Naive thymus-derived CD4-positive, alpha-beta T cell (primary cell): ENCODE measurements at regions not wholly inside any gene's neighbourhood (a gene's known extent, or its start where the extent isn't known, plus 50 kb on each side); places are given as distances from the start of the nearest gene placed in this dataset.
"Not testable (repeated sequence)": the region's sequence is repeated elsewhere in the genome, so short reads cannot be mapped to it uniquely, and the experiment has no call there.

ENCODE experiments used
- ATAC-seq: fragments of 150-1000 bp; cut with Tn5 transposase; 2 replicates; pipeline ENCODE4 v1.10.0; 2021; ENCODE audit warnings: mild to moderate bottlenecking, moderate library complexity
- CTCF ChIA-PET: fragments of 350-600 bp; sonication (Branson Sonifier 250); formaldehyde crosslinking; loops from one replicate; lab custom pipeline; 2021; ENCODE audit warnings: antibody characterized with exemption; lab: Charles Lee
- POLR2A ChIA-PET: fragments of 350-600 bp; sonication (Branson Sonifier 250); formaldehyde crosslinking; loops from one replicate; lab custom pipeline; 2021; ENCODE audit warnings: antibody characterized with exemption, inconsistent platforms; lab: Charles Lee
- DNase-seq, 9 donors: peaks; one replicate each; pipeline versions ENCODE4 v3.0.0 to v3.0.0-alpha.2; 2020 to 2022; ENCODE audit warnings: mixed read lengths in 1 of 9
- H3K27ac ChIP-seq: one replicate; pipeline ENCODE4 v1.7.0; 2013; ENCODE audit warnings: mild to moderate bottlenecking, low read depth, low read length, moderate library complexity
- H3K27me3 ChIP-seq, 2 donors: one replicate each; pipeline ENCODE4 v1.7.0; 2013; ENCODE audit warnings: low read length in 2 of 2, mild to moderate bottlenecking in 2 of 2, moderate library complexity in 2 of 2; ENCODE audit not compliant: control insufficient read depth in 2 of 2, insufficient read depth in 2 of 2
- H3K36me3 ChIP-seq, 3 experiments: 1 replicate in 2 of 3; 2 replicates in 1 of 3; pipeline ENCODE4 v1.7.0; 2013; ENCODE audit warnings: low read length in 3 of 3, mild to moderate bottlenecking in 3 of 3, moderate library complexity in 1 of 3; ENCODE audit not compliant: insufficient read depth in 3 of 3, control insufficient read depth in 2 of 3
- H3K4me1 ChIP-seq, 2 donors: one replicate each; pipeline ENCODE4 v1.7.0; 2013; ENCODE audit warnings: low read length in 2 of 2, mild to moderate bottlenecking in 2 of 2, moderate library complexity in 1 of 2; ENCODE audit not compliant: control insufficient read depth in 2 of 2, insufficient read depth in 2 of 2
- H3K4me3 ChIP-seq: 2 replicates; pipeline ENCODE4 v1.7.0; 2013; ENCODE audit warnings: mild to moderate bottlenecking, low read length
- H3K9me3 ChIP-seq, 3 experiments: 1 replicate in 2 of 3; 2 replicates in 1 of 3; pipeline ENCODE4 v1.7.0; 2013; ENCODE audit warnings: low read length in 3 of 3; ENCODE audit not compliant: control insufficient read depth in 2 of 3
- H3K27ac Mint-ChIP-seq, 9 donors: one replicate each; pipeline ENCODE4 v1.8.0; 2020 to 2022; ENCODE audit warnings: mixed read lengths in 9 of 9, mild to moderate bottlenecking in 8 of 9, moderate library complexity in 5 of 9, inconsistent platforms in 2 of 9
- H3K27me3 Mint-ChIP-seq, 5 donors: one replicate each; pipeline ENCODE4 v1.8.0; 2021 to 2022; ENCODE audit warnings: mixed read lengths in 5 of 5, mild to moderate bottlenecking in 1 of 5
- H3K36me3 Mint-ChIP-seq, 5 donors: one replicate each; pipeline ENCODE4 v1.8.0; 2020 to 2022; ENCODE audit warnings: mixed read lengths in 5 of 5, mild to moderate bottlenecking in 3 of 5, inconsistent platforms in 1 of 5
- H3K4me1 Mint-ChIP-seq, 7 donors: one replicate each; pipeline ENCODE4 v1.8.0; 2020 to 2022; ENCODE audit warnings: mixed read lengths in 7 of 7, mild to moderate bottlenecking in 3 of 7, inconsistent platforms in 1 of 7
- H3K4me3 Mint-ChIP-seq, 10 donors: one replicate each; pipeline ENCODE4 v1.8.0; 2020 to 2022; ENCODE audit warnings: mild to moderate bottlenecking in 10 of 10, mixed read lengths in 10 of 10, moderate library complexity in 6 of 10, inconsistent platforms in 2 of 10
- H3K9me3 Mint-ChIP-seq, 11 donors: one replicate each; pipeline ENCODE4 v1.8.0; 2020 to 2022; ENCODE audit warnings: mixed read lengths in 11 of 11, mild to moderate bottlenecking in 4 of 11, inconsistent platforms in 1 of 11, moderate library complexity in 1 of 11
- intact Hi-C, 2 donors: fragments of 100-400 bp; cut with micrococcal nuclease; formaldehyde crosslinking; loops; one replicate each; pipeline ENCODE4 v1.15.1; 2023

DNA sequence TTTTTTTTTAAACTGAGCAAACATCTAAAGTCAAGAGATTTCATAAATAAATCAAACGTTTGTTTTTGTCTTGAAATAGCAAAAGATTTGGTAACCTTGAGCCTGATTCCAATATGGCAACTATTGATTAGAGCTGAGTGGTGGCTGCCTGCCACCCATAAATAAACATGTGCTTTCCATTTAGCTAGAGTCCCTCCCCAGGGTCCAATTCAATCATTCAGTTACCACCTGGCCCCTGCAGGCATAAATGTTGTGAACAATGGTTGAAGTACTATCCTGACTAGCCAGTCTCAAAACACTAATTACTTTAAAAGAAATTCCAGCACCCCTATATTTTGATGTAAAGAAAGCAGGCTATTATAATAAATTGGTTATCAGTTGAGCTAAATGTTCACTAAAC lies 129.7 kb upstream of the GRIP1 start:
- Mint-ChIP-seq H3K27ac (no peak overlapping the region), H3K27me3 (peaks cover 0 to 8% (median 3%) of the 10 kb centered on the region in 5 donors), H3K36me3 (peaks cover 0 to 4% (median 0%) of the 10 kb centered on the region in 5 donors), H3K4me3 (no peak overlapping the region), H3K9me3 (peaks cover 0 to 5% (median 0%) of the 10 kb centered on the region in 11 donors), H3K4me1 (peaks cover 4 to 13% (median 9%) of the 10 kb centered on the region in 7 donors)
- H3K4me1 ChIP-seq, result peaks cover 0 to 5% of the 10 kb centered on the region in 2 donors
- intact Hi-C loops, result no loop called here
- H3K36me3 ChIP-seq, result no peaks in the 10 kb centered on the region
- ATAC-seq (no peak), DNase-seq (no peak)
- H3K27ac ChIP-seq, result no peak overlapping the region
- POLR2A ChIA-PET, result no interaction called here
- CTCF ChIA-PET, result interaction anchor here (0.6 kb wide), 1 partner anchor 464 kb away, joined by 3 read pairs; no protein-coding TSS in a partner anchor
- H3K4me3 ChIP-seq, result no peak overlapping the region
- H3K9me3 ChIP-seq, result no peaks in the 10 kb centered on the region
- H3K27me3 ChIP-seq, result no peaks in the 10 kb centered on the region

DNA sequence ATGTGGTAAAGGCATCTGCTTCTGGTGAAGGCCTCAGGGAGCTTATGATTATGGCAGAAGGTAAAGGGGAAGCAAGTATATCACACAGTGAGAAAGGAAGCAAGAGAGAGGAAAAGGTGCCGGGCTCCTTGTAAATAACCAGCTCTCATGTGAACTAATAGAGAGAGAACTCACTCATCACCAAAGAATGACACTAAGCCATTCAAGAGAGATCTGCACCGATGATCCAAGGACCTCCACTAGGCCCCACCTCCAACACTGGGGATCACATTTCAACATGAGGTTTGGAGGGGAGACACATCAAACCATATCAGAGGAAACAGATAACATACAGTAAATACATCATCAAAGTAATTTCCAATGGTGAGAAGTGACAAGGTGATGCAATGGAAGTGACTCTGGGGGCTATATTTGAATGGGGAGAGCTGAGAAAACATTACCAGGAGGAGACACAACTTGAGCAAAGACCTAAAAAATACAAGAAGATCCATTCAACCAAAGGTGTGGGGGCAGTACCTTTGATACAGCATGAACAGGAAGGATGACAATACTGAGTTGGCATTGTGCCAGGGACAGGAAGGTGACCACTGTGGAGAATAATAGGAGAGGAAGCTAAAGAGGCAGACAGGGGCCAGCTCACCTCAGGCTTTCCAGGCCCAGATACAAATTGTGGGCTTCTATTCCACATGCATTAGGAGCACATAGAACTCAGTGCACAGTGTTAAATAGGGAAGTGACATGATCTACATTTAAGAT lies 134.4 kb upstream of the GRIP1 start:
- H3K9me3 Mint-ChIP-seq, result no peaks in the 10 kb centered on the region
- no peaks in the 10 kb centered on the region for H3K36me3 Mint-ChIP-seq
- intact Hi-C loops, result no loop called here
- Histone ChIP-seq H3K36me3 (no peaks in the 10 kb centered on the region), H3K4me3 (no peak overlapping the region), H3K27me3 (no peaks in the 10 kb centered on the region), H3K27ac (no peak overlapping the region), H3K9me3 (no peaks in the 10 kb centered on the region), H3K4me1 (peaks cover 0 to 7% of the 10 kb centered on the region in 2 donors)
- ChIA-PET CTCF (interaction anchor here (0.5 kb wide), 1 partner anchor 392 kb away, joined by 4 read pairs; no protein-coding TSS in a partner anchor), POLR2A (no interaction called here)
- DNase-seq (peak in 2 of 9 donors; percentile 9 to 15), ATAC-seq (no peak)
- no peak overlapping the region for H3K27ac Mint-ChIP-seq
- peaks cover 4 to 13% (median 11%) of the 10 kb centered on the region in 7 donors for H3K4me1 Mint-ChIP-seq
- H3K4me3 Mint-ChIP-seq, result no peak overlapping the region
- H3K27me3 Mint-ChIP-seq, result peaks cover 0 to 4% (median 0%) of the 10 kb centered on the region in 5 donors

DNA sequence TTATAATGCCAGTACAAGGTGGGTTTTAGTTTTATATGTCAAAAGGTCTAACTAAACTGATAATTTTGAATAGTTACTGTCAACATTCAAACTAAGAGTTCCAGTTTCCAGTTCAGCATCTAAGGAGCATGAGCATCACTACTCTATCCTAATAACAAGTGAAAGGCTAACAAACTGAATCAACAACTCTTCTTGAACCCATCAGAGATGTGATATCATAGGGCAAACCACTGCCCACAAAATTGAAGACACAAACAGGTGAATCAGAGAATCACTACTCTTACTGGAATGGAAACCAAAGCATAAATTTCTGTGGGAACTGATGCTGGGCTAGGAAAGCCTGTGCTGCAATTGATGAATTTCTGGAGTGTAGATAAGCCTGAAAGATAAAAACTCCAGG lies 140.7 kb upstream of the GRIP1 start:
- Mint-ChIP-seq H3K27ac (no peak overlapping the region), H3K4me3 (no peak overlapping the region), H3K4me1 (no peaks in the 10 kb centered on the region), H3K9me3 (peaks cover 0 to 3% (median 0%) of the 10 kb centered on the region in 11 donors), H3K36me3 (no peaks in the 10 kb centered on the region), H3K27me3 (no peaks in the 10 kb centered on the region)
- no peaks in the 10 kb centered on the region for H3K27me3 ChIP-seq
- H3K4me3 ChIP-seq, result no peak overlapping the region
- no peaks in the 10 kb centered on the region for H3K9me3 ChIP-seq
- H3K36me3 ChIP-seq, result no peaks in the 10 kb centered on the region
- no peaks in the 10 kb centered on the region for H3K4me1 ChIP-seq
- intact Hi-C loops, result no loop called here
- DNase-seq, result no peak
- ChIA-PET POLR2A (no interaction called here), CTCF (no interaction called here)
- ATAC-seq, result no peak
- no peak overlapping the region for H3K27ac ChIP-seq

DNA sequence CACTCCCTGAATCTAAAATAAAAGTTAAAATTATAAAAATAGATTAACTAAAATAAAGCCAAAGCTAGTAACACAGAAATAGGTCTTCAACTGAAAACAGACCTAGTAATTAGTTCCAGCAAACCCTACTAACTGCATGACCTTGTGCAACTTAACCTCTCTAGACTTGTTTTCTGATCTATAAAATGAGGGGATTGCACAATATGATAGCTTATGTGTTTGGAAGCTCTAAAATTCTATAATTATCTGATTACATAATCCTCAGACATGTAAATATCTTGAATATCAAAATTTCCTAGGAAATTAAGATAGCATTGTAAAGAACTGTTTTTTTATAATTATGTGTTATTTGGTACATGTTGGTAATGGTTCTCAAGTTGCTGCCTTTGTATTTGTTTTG lies 144.1 kb upstream of the GRIP1 start:
- ATAC-seq, result no peak
- H3K36me3 Mint-ChIP-seq, result peaks cover 0 to 2% (median 0%) of the 10 kb centered on the region in 5 donors
- H3K27ac ChIP-seq, result no peak overlapping the region
- POLR2A ChIA-PET, result no interaction called here
- no peak overlapping the region for H3K4me3 Mint-ChIP-seq
- no peaks in the 10 kb centered on the region for H3K36me3 ChIP-seq
- H3K27me3 Mint-ChIP-seq, result no peaks in the 10 kb centered on the region
- CTCF ChIA-PET, result interaction anchor here (1.1 to 1.2 kb wide), 2 partner anchors 125 to 129 kb away, joined by 3 to 4 read pairs; no protein-coding TSS in a partner anchor
- H3K4me1 Mint-ChIP-seq, result peaks cover 0 to 9% (median 0%) of the 10 kb centered on the region in 7 donors
- H3K9me3 ChIP-seq, result no peaks in the 10 kb centered on the region
- H3K4me1 ChIP-seq, result no peaks in the 10 kb centered on the region
- no peaks in the 10 kb centered on the region for H3K27me3 ChIP-seq
- DNase-seq, result no peak
- no peak overlapping the region for H3K4me3 ChIP-seq
- intact Hi-C loops, result no loop called here
- H3K9me3 Mint-ChIP-seq, result peaks cover 0 to 6% (median 0%) of the 10 kb centered on the region in 11 donors
- no peak overlapping the region for H3K27ac Mint-ChIP-seq

- no peak overlapping the region for H3K27ac Mint-ChIP-seq
- H3K4me1 ChIP-seq, result peaks cover 3 to 5% of the 10 kb centered on the region in 2 donors
- H3K36me3 ChIP-seq, result no peaks in the 10 kb centered on the region
- H3K36me3 Mint-ChIP-seq, result peaks cover 0 to 2% (median 0%) of the 10 kb centered on the region in 5 donors
- POLR2A ChIA-PET, result no interaction called here
- peaks cover 0 to 18% (median 8%) of the 10 kb centered on the region in 7 donors for H3K4me1 Mint-ChIP-seq
- H3K27me3 ChIP-seq, result no peaks in the 10 kb centered on the region
- H3K9me3 ChIP-seq, result no peaks in the 10 kb centered on the region
- H3K27me3 Mint-ChIP-seq, result no peaks in the 10 kb centered on the region
- peaks cover 0 to 6% (median 0%) of the 10 kb centered on the region in 11 donors for H3K9me3 Mint-ChIP-seq
- H3K4me3 Mint-ChIP-seq, result no peak overlapping the region
- intact Hi-C loops, result no loop called here
- CTCF ChIA-PET, result interaction anchor here (1.2 kb wide), 1 partner anchor 130 kb away, joined by 3 read pairs; no protein-coding TSS in a partner anchor
- no peak overlapping the region for H3K4me3 ChIP-seq
- H3K27ac ChIP-seq, result no peak overlapping the region
- ATAC-seq (no peak), DNase-seq (no peak)
Measured at GRCh38 chr12:66823857-66824570, 145.1 kb upstream of the GRIP1 start.

- H3K27ac Mint-ChIP-seq, H3K36me3 ChIP-seq, H3K4me3 ChIP-seq, DNase-seq, H3K4me3 Mint-ChIP-seq, H3K27me3 Mint-ChIP-seq, POLR2A ChIA-PET, H3K9me3 Mint-ChIP-seq, H3K27ac ChIP-seq, H3K9me3 ChIP-seq, CTCF ChIA-PET, ATAC-seq, H3K27me3 ChIP-seq, H3K36me3 Mint-ChIP-seq: not testable (repeated sequence)
- intact Hi-C loops, result loop anchor here in 1 of 2 donors (5.0 kb wide), 1 partner anchor 49 kb away; no protein-coding TSS in a partner anchor
- H3K4me1 Mint-ChIP-seq, result peaks cover 6 to 37% (median 26%) of the 10 kb centered on the region in 7 donors
- H3K4me1 ChIP-seq, result peaks cover 6 to 21% of the 10 kb centered on the region in 2 donors
Measured at GRCh38 chr12:66825921-66826320, 147.0 kb upstream of the GRIP1 start.
